Activated naive CD8-positive, alpha-beta T cell (primary cell): ENCODE measurements at regions not wholly inside any gene's neighbourhood (a gene's known extent, or its start where the extent isn't known, plus 50 kb on each side); places are given as distances from the start of the nearest gene placed in this dataset.

Source experiments
- H3K27ac Mint-ChIP-seq: one replicate; pipeline ENCODE4 v1.8.0; 2021; ENCODE audit warnings: mixed read lengths
- H3K27me3 Mint-ChIP-seq: one replicate; pipeline ENCODE4 v1.8.0; 2021; ENCODE audit warnings: mixed read lengths
- H3K36me3 Mint-ChIP-seq: one replicate; pipeline ENCODE4 v1.8.0; 2021; ENCODE audit warnings: mixed read lengths
- H3K4me1 Mint-ChIP-seq: one replicate; pipeline ENCODE4 v1.8.0; 2021; ENCODE audit warnings: low read depth, mixed read lengths
- H3K4me3 Mint-ChIP-seq: one replicate; pipeline ENCODE4 v1.8.0; 2021; ENCODE audit warnings: mild to moderate bottlenecking, mixed read lengths
- H3K9me3 Mint-ChIP-seq: one replicate; pipeline ENCODE4 v1.8.0; 2021; ENCODE audit warnings: low read depth, mixed read lengths

GRCh38 chr9:93815135-93815534 lies 140.0 kb downstream of the BARX1 start:
- peaks cover 19% of the 10 kb centered on the region for H3K27me3 Mint-ChIP-seq

GRCh38 chr9:93814077-93814956 lies 140.8 kb downstream of the BARX1 start:
- Mint-ChIP-seq H3K27ac (no peak overlapping the region), H3K4me3 (no peak overlapping the region), H3K27me3 (peaks cover 15% of the 10 kb centered on the region), H3K36me3 (no peaks in the 10 kb centered on the region), H3K9me3 (no peaks in the 10 kb centered on the region), H3K4me1 (no peaks in the 10 kb centered on the region)

More at GRCh38 chr9:93815135-93815534, 140.0 kb downstream of the BARX1 start:
- H3K27ac Mint-ChIP-seq, result no peak overlapping the region
- no peaks in the 10 kb centered on the region for H3K4me1 Mint-ChIP-seq
- no peak overlapping the region for H3K4me3 Mint-ChIP-seq
- H3K36me3 Mint-ChIP-seq, result no peaks in the 10 kb centered on the region
- no peaks in the 10 kb centered on the region for H3K9me3 Mint-ChIP-seq

DNA sequence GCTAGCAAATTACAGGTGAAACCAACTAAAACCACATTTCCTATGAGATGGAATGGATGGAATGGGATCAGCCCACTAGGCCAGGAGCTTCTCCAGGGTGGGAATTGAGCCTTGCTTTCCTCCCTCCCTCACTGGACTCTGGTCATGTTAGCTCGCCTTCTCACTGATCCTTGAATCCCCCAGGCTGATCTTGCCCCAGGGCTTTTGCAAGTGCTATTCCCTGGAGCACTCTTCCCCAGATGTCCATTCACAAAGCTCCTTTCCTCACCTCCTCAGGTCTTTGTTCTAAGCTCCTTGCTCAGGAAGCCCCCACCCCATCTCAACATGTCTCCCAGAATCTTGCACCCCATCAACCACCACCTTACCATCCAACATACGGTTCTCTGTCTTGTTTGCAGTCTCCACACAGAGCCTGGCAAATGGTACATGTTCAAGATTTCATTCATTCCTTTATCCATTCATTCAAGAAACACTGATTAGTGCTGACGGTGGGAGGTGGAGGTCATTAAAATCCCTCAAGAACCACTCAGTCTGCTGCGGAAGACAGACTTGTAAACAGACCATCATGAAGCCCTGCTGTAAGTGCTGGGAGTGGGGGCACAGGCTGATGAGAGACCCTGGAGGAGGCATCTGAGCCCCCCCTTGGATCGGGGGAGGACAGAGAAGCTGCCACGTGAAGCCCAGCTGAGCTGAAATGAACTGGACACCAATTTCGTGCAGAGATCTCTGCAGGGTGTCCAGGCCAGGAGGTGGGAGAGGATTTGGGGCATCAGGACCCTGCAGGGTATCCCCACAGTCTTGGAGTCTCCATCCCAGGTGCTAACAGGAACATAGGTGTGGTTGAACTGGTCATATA lies 141.7 kb downstream of the BARX1 start:
- no peaks in the 10 kb centered on the region for H3K9me3 Mint-ChIP-seq
- H3K27ac Mint-ChIP-seq, result no peak overlapping the region
- no peak overlapping the region for H3K4me3 Mint-ChIP-seq
- peaks cover 15% of the 10 kb centered on the region for H3K27me3 Mint-ChIP-seq
- H3K4me1 Mint-ChIP-seq, result no peaks in the 10 kb centered on the region
- H3K36me3 Mint-ChIP-seq, result no peaks in the 10 kb centered on the region

GRCh38 chr9:93812410-93812668 lies 142.8 kb downstream of the BARX1 start:
- no peaks in the 10 kb centered on the region for H3K9me3 Mint-ChIP-seq
- no peaks in the 10 kb centered on the region for H3K36me3 Mint-ChIP-seq
- no peaks in the 10 kb centered on the region for H3K4me1 Mint-ChIP-seq
- peaks cover 15% of the 10 kb centered on the region for H3K27me3 Mint-ChIP-seq
- H3K4me3 Mint-ChIP-seq, result no peak overlapping the region
- H3K27ac Mint-ChIP-seq, result no peak overlapping the region

DNA sequence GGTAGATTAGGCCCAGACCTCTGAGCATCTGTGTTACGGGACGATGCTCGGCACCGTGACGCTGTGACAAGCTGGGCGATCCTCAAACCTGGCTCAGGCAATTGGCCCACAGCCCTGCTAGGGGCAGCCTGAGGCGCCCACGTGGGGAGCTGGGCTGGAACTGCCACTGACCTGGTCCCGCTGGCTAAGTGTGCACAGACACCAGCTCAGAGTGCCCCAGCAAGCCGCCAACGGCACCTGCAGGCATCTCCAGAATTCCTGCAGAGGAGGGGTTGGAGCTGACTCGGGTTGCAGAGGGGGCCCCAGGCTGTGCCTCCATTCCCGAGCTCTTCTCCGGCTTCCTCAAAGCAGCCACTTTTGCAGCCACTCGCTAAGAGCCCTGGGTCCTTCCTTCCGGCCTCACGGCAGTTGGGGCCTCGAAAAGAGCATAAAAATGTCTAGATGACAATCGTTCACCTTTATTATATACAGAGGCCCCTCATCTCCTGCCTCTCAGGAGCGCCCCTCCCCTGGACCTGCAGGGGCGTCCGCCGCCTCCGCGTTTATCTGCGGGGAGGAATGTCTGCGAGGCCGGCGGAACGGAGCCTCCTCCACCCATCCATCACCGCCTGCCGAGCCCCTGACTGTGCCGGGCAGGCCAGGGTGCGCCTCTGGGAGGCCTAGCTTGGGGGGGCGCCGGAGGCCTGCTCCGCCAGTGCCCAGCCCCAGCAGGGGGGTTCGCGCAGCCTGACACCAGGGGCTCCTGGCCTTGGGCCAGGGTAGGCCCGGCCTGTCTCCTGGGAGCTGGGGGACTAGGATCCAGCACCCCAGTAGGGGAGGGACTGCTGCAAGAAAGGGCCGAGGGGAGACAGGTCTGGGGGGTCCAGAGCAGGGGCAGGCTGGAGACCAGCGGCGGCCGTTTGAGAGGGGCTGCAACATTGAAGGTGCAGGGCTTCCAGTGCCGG lies 144.9 kb downstream of the BARX1 start:
- H3K27me3 Mint-ChIP-seq, result peaks cover 5% of the 10 kb centered on the region
- H3K9me3 Mint-ChIP-seq, result peaks cover 6% of the 10 kb centered on the region
- H3K27ac Mint-ChIP-seq, result no peak overlapping the region
- H3K36me3 Mint-ChIP-seq, result no peaks in the 10 kb centered on the region
- H3K4me3 Mint-ChIP-seq, result no peak overlapping the region
- no peaks in the 10 kb centered on the region for H3K4me1 Mint-ChIP-seq

GRCh38 chr9:93809204-93809940 lies 145.8 kb downstream of the BARX1 start:
- peaks cover 5% of the 10 kb centered on the region for H3K27me3 Mint-ChIP-seq
- no peaks in the 10 kb centered on the region for H3K36me3 Mint-ChIP-seq
- H3K4me3 Mint-ChIP-seq, result no peak overlapping the region
- H3K4me1 Mint-ChIP-seq, result no peaks in the 10 kb centered on the region
- no peak overlapping the region for H3K27ac Mint-ChIP-seq
- H3K9me3 Mint-ChIP-seq, result peaks cover 6% of the 10 kb centered on the region

DNA sequence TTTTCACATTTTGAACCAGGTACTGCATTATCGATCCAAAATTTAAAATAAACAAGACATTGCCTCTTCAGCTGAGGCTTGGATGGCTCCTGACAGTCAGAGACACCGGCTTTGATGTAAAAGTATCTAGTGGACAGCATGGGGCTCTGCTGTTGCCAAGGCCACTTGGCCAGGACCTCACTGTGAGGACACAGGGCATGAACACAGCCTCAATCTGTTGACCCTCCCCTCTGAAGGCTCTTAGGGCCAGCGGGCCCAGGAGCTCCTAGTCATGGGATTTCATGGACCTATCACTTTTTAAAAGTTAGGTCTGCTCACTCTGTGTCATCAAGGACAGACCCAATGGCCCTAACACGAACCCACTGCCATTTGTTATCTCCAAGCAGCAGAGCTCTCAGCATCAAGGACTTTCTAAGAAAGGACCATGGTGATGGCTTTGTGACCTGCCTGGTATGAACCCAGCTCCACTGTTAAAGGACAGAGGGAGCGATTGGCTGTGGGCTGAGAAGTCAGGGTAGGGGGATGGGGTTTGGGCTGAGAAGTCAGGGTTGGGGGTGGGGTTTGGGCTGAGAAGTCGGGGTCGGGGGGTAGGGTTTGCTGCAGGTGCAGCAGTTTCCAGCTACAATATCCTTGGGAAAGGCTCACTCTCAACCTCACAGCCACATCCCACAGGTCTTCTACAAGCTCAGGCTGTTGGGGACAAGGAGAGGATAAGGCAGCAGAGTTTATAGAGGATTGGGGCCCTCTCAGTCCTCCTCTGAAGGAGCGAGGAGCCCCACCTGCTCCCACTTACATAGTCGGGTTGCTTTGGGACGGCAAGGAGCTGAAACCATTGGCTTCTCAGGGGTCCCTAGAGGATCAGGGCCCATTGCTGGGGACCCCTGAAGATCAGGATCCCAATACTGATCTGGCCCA lies 146.8 kb downstream of the BARX1 start:
- Mint-ChIP-seq H3K4me1 (no peaks in the 10 kb centered on the region), H3K27me3 (peaks cover under 1% of the 10 kb centered on the region), H3K9me3 (peaks cover 6% of the 10 kb centered on the region), H3K4me3 (no peak overlapping the region), H3K27ac (no peak overlapping the region), H3K36me3 (no peaks in the 10 kb centered on the region)

GRCh38 chr9:93807166-93808074 lies 147.7 kb downstream of the BARX1 start:
- Mint-ChIP-seq H3K9me3 (peaks cover 6% of the 10 kb centered on the region), H3K4me1 (no peaks in the 10 kb centered on the region), H3K27ac (no peak overlapping the region), H3K36me3 (no peaks in the 10 kb centered on the region), H3K4me3 (no peak overlapping the region), H3K27me3 (peaks cover 3% of the 10 kb centered on the region)

GRCh38 chr9:93801581-93802284 lies 153.4 kb downstream of the BARX1 start:
- Mint-ChIP-seq H3K9me3 (peaks cover 6% of the 10 kb centered on the region), H3K27ac (no peak overlapping the region), H3K36me3 (peaks cover 2% of the 10 kb centered on the region), H3K27me3 (peaks cover 17% of the 10 kb centered on the region), H3K4me1 (no peaks in the 10 kb centered on the region), H3K4me3 (no peak overlapping the region)

- peaks cover 17% of the 10 kb centered on the region for H3K27me3 Mint-ChIP-seq
- H3K27ac Mint-ChIP-seq, result no peak overlapping the region
- H3K4me3 Mint-ChIP-seq, result no peak overlapping the region
- peaks cover 3% of the 10 kb centered on the region for H3K9me3 Mint-ChIP-seq
- H3K4me1 Mint-ChIP-seq, result no peaks in the 10 kb centered on the region
- H3K36me3 Mint-ChIP-seq, result peaks cover 2% of the 10 kb centered on the region
Measured at GRCh38 chr9:93801120-93801519, 154.0 kb downstream of the BARX1 start.

DNA sequence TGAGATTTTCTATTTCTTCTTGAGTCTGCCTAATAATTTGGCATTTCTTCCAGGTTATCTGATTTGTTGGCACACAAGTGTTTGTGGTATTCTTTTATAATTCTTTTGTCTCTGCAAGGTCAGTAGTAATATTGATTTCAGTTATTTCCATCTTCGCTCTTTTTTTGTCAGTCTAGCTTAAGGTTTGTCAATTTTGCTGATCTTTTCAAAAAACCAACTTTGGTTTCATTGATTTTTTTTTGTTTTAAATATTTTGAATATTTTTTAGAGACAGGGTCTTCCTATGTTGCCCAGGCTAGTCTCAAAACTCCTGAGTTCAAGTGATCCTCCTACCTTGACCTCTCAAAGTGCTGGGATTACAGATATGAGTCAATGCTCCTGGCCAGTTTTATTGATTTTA lies 162.8 kb downstream of the BARX1 start:
- H3K27ac Mint-ChIP-seq, result no peak overlapping the region
- no peak overlapping the region for H3K4me3 Mint-ChIP-seq
- H3K36me3 Mint-ChIP-seq, result no peaks in the 10 kb centered on the region
- H3K27me3 Mint-ChIP-seq, result peaks cover 8% of the 10 kb centered on the region
- H3K4me1 Mint-ChIP-seq, result no peaks in the 10 kb centered on the region
- H3K9me3 Mint-ChIP-seq, result no peaks in the 10 kb centered on the region

GRCh38 chr9:93786204-93786603 lies 169.0 kb downstream of the BARX1 start:
- Mint-ChIP-seq H3K27me3 (peaks cover 18% of the 10 kb centered on the region), H3K27ac (no peak overlapping the region), H3K9me3 (peaks cover 8% of the 10 kb centered on the region), H3K4me1 (no peaks in the 10 kb centered on the region), H3K36me3 (no peaks in the 10 kb centered on the region), H3K4me3 (no peak overlapping the region)
